ENCODE measurements at regions not wholly inside any gene's neighbourhood (a gene's known extent, or its start where the extent isn't known, plus 50 kb on each side); places are given as distances from the start of the nearest gene placed in this dataset.

GRCh38 chr2:121818546-121818945, 63.1 kb downstream of the TSN start:
- Histone ChIP-seq H3K36me3 (no peaks in the 10 kb centered on the region), H3K4me1 (no peaks in the 10 kb centered on the region), H3K27ac (no peak overlapping the region), H3K9me3 (peaks cover 0 to 7% (median 0%) of the 10 kb centered on the region in 3 donors), H3K27me3 (no peaks in the 10 kb centered on the region), H3K4me3 (no peak overlapping the region)
- no peak for TF ChIP-seq POLR2A (IDR thresholded peaks at IDR 0.05)
- no peak for TF ChIP-seq POLR2AphosphoS5 (IDR thresholded peaks at IDR 0.05)
- no peak for TF ChIP-seq CTCF (IDR thresholded peaks at IDR 0.05)
- TF ChIP-seq EP300 (IDR thresholded peaks at IDR 0.05): no peak
- ATAC-seq: no peak
- WGBS, 2 donors (ENCODE audit: low coverage in 1 of 2): 100% methylated on average over 1 of the region's 1 CpG; no CpG with 5 or more reads in 1 of the 2 donors

- 83% methylated on average over 5 of the region's 6 CpGs; no CpG with 5 or more reads in 1 of the 2 donors for WGBS, 2 donors (ENCODE audit: low coverage in 1 of 2)
- Histone ChIP-seq H3K9me3 (peaks cover 0 to 7% (median 0%) of the 10 kb centered on the region in 3 donors), H3K36me3 (no peaks in the 10 kb centered on the region), H3K27ac (no peak overlapping the region), H3K4me3 (no peak overlapping the region), H3K27me3 (no peaks in the 10 kb centered on the region), H3K4me1 (no peaks in the 10 kb centered on the region)
- ATAC-seq: no peak
- no peak for TF ChIP-seq CTCF (IDR thresholded peaks at IDR 0.05)
- TF ChIP-seq EP300 (IDR thresholded peaks at IDR 0.05): no peak
- no peak for TF ChIP-seq POLR2AphosphoS5 (IDR thresholded peaks at IDR 0.05)
- TF ChIP-seq POLR2A (IDR thresholded peaks at IDR 0.05): no peak
Measured at GRCh38 chr2:121819846-121820245, 64.4 kb downstream of the TSN start.

- TF ChIP-seq EP300 (IDR thresholded peaks at IDR 0.05) (no peak), CTCF (IDR thresholded peaks at IDR 0.05) (no peak), POLR2AphosphoS5 (IDR thresholded peaks at IDR 0.05) (no peak), POLR2A (IDR thresholded peaks at IDR 0.05) (no peak)
- 78 to 100% methylated on average over 1 to 4 of the region's 6 CpGs for WGBS, 2 donors (ENCODE audit: low coverage in 1 of 2)
- H3K27ac ChIP-seq: no peak overlapping the region
- no peak overlapping the region for H3K4me3 ChIP-seq
- H3K4me1 ChIP-seq: no peaks in the 10 kb centered on the region
- no peak for ATAC-seq
- no peaks in the 10 kb centered on the region for H3K36me3 ChIP-seq
- H3K9me3 ChIP-seq: peaks cover 0 to 7% (median 0%) of the 10 kb centered on the region in 3 donors
- H3K27me3 ChIP-seq: no peaks in the 10 kb centered on the region
Measured at GRCh38 chr2:121821476-121822158, 66.2 kb downstream of the TSN start.

GRCh38 chr2:121824264-121824663, 68.8 kb downstream of the TSN start:
- Histone ChIP-seq H3K27ac (no peak overlapping the region), H3K27me3 (no peaks in the 10 kb centered on the region), H3K9me3 (no peaks in the 10 kb centered on the region), H3K36me3 (no peaks in the 10 kb centered on the region), H3K4me1 (no peaks in the 10 kb centered on the region), H3K4me3 (no peak overlapping the region)
- WGBS, 2 donors (ENCODE audit: low coverage in 1 of 2): 88 to 100% methylated on average over 4 of the region's 4 CpGs
- no peak for ATAC-seq
- TF ChIP-seq EP300 (IDR thresholded peaks at IDR 0.05) (no peak), POLR2AphosphoS5 (IDR thresholded peaks at IDR 0.05) (no peak), CTCF (IDR thresholded peaks at IDR 0.05) (no peak), POLR2A (IDR thresholded peaks at IDR 0.05) (no peak)

Data from gastroesophageal sphincter (tissue), 4 donors.